Muscle of leg (tissue), 3 donors: ENCODE measurements at regions not wholly inside any gene's neighbourhood (a gene's known extent, or its start where the extent isn't known, plus 50 kb on each side); places are given as distances from the start of the nearest gene placed in this dataset.
A peak's percentile ranks its signal among the peaks of the same experiment; 100 is the strongest.

Experiments used
- DNase-seq: peaks from one replicate; pipeline ENCODE4 v3.0.0; 2013
- H3K27ac ChIP-seq: one replicate; pipeline ENCODE4 v1.5.1; 2013; ENCODE audit warnings: mild to moderate bottlenecking, low read length, control low read depth
- H3K27me3 ChIP-seq: one replicate; pipeline ENCODE4 v1.6.1; 2013; ENCODE audit warnings: low read length; ENCODE audit not compliant: control insufficient read depth, insufficient read depth
- H3K36me3 ChIP-seq: one replicate; pipeline ENCODE4 v1.6.1; 2013; ENCODE audit warnings: low read length; ENCODE audit not compliant: control insufficient read depth, insufficient read depth
- H3K4me1 ChIP-seq: one replicate; pipeline ENCODE4 v1.6.1; 2013; ENCODE audit warnings: low read length; ENCODE audit not compliant: control insufficient read depth, insufficient read depth
- H3K4me3 ChIP-seq: one replicate; pipeline ENCODE4 v1.5.1; 2013; ENCODE audit warnings: low read length, control low read depth
- H3K9me3 ChIP-seq: replicated peaks from 2 replicates; pipeline ENCODE4 v1.6.1; 2013; ENCODE audit warnings: low read depth, low read length; ENCODE audit not compliant: control insufficient read depth
- WGBS: methylation state at CpG from one replicate; pipeline ENCODE4 v1.1.5; 2013; ENCODE audit warnings: missing lambda C conversion rate; ENCODE audit not compliant: insufficient coverage; 5-methylcytosine and 5-hydroxymethylcytosine counted together

GRCh38 chr13:50208826-50209335 lies 193.6 kb downstream of the KCNRG start:
- Histone ChIP-seq H3K36me3 (no peaks in the 10 kb centered on the region), H3K4me3 (no peak overlapping the region), H3K27me3 (no peaks in the 10 kb centered on the region), H3K27ac (peak overlapping the region; percentile 39), H3K9me3 (peaks cover 8% of the 10 kb centered on the region), H3K4me1 (peaks cover 7% of the 10 kb centered on the region)
- 25% methylated on average over 5 of the region's 9 CpGs for WGBS
- DNase-seq: peak; percentile 80

GRCh38 chr13:50209631-50210030 lies 194.4 kb downstream of the KCNRG start:
- no CpG with 5 or more reads among the region's 1 CpG for WGBS
- Histone ChIP-seq H3K9me3 (peaks cover 8% of the 10 kb centered on the region), H3K4me1 (peaks cover 7% of the 10 kb centered on the region), H3K27me3 (no peaks in the 10 kb centered on the region), H3K4me3 (no peak overlapping the region), H3K36me3 (no peaks in the 10 kb centered on the region), H3K27ac (no peak overlapping the region)
- no peak for DNase-seq

GRCh38 chr13:50213526-50213925 lies 198.3 kb downstream of the KCNRG start:
- Histone ChIP-seq H3K27me3 (no peaks in the 10 kb centered on the region), H3K36me3 (no peaks in the 10 kb centered on the region), H3K27ac (no peak overlapping the region), H3K4me3 (no peak overlapping the region), H3K4me1 (peaks cover 5% of the 10 kb centered on the region), H3K9me3 (peaks cover 8% of the 10 kb centered on the region)
- WGBS: 40% methylated on average over 1 of the region's 1 CpG
- no peak for DNase-seq

- Histone ChIP-seq H3K4me1 (no peaks in the 10 kb centered on the region), H3K27ac (no peak overlapping the region), H3K27me3 (no peaks in the 10 kb centered on the region), H3K4me3 (no peak overlapping the region), H3K36me3 (no peaks in the 10 kb centered on the region), H3K9me3 (peaks cover 8% of the 10 kb centered on the region)
- no peak for DNase-seq
Measured at GRCh38 chr13:50214514-50214913, 199.3 kb downstream of the KCNRG start.

GRCh38 chr13:50215399-50215798 lies 200.2 kb downstream of the KCNRG start:
- Histone ChIP-seq H3K27me3 (no peaks in the 10 kb centered on the region), H3K36me3 (no peaks in the 10 kb centered on the region), H3K9me3 (peaks cover 8% of the 10 kb centered on the region), H3K4me3 (no peak overlapping the region), H3K27ac (no peak overlapping the region), H3K4me1 (no peaks in the 10 kb centered on the region)
- no peak for DNase-seq

- DNase-seq: no peak
- H3K27me3 ChIP-seq: no peaks in the 10 kb centered on the region
- peaks cover 8% of the 10 kb centered on the region for H3K4me1 ChIP-seq
- no peaks in the 10 kb centered on the region for H3K36me3 ChIP-seq
- no peak overlapping the region for H3K27ac ChIP-seq
- no peaks in the 10 kb centered on the region for H3K9me3 ChIP-seq
- WGBS: no CpG with 5 or more reads among the region's 3 CpGs
- H3K4me3 ChIP-seq: no peak overlapping the region
Measured at GRCh38 chr13:50219743-50220142, 204.5 kb downstream of the KCNRG start.

GRCh38 chr13:50220938-50221337 lies 205.7 kb downstream of the KCNRG start:
- Histone ChIP-seq H3K4me1 (peaks cover 8% of the 10 kb centered on the region), H3K4me3 (no peak overlapping the region), H3K9me3 (no peaks in the 10 kb centered on the region), H3K27ac (no peak overlapping the region), H3K27me3 (no peaks in the 10 kb centered on the region), H3K36me3 (no peaks in the 10 kb centered on the region)
- no CpG with 5 or more reads among the region's 4 CpGs for WGBS
- DNase-seq: no peak

- Histone ChIP-seq H3K27ac (peak overlapping the region; percentile 9), H3K4me3 (no peak overlapping the region), H3K36me3 (no peaks in the 10 kb centered on the region), H3K4me1 (peaks cover 8% of the 10 kb centered on the region), H3K27me3 (no peaks in the 10 kb centered on the region), H3K9me3 (no peaks in the 10 kb centered on the region)
- peak; percentile 89 for DNase-seq
- WGBS: 13% methylated on average over 7 of the region's 13 CpGs
Measured at GRCh38 chr13:50222569-50223332, 207.5 kb downstream of the KCNRG start.

GRCh38 chr13:50224534-50224933 lies 209.3 kb downstream of the KCNRG start:
- Histone ChIP-seq H3K27ac (no peak overlapping the region), H3K4me1 (peaks cover 12% of the 10 kb centered on the region), H3K27me3 (no peaks in the 10 kb centered on the region), H3K4me3 (no peak overlapping the region), H3K9me3 (no peaks in the 10 kb centered on the region), H3K36me3 (no peaks in the 10 kb centered on the region)
- DNase-seq: no peak
- 66% methylated on average over 3 of the region's 4 CpGs for WGBS

- H3K4me1 ChIP-seq: peaks cover 12% of the 10 kb centered on the region
- H3K27me3 ChIP-seq: no peaks in the 10 kb centered on the region
- H3K36me3 ChIP-seq: no peaks in the 10 kb centered on the region
- no peak overlapping the region for H3K4me3 ChIP-seq
- no peak overlapping the region for H3K27ac ChIP-seq
- H3K9me3 ChIP-seq: no peaks in the 10 kb centered on the region
- WGBS: 80% methylated on average over 1 of the region's 3 CpGs
- DNase-seq: no peak
Measured at GRCh38 chr13:50225193-50226155, 210.2 kb downstream of the KCNRG start.
